HCT116 (cell line): ENCODE measurements at regions not wholly inside any gene's neighbourhood (a gene's known extent, or its start where the extent isn't known, plus 50 kb on each side); places are given as distances from the start of the nearest gene placed in this dataset.

Experiments used
- ATAC-seq: fragments of 200-7000 bp; cut with Tn5 transposase; 2 replicates; pipeline ENCODE4 v1.9.1; 2020; ENCODE audit warnings: mild to moderate bottlenecking, moderate library complexity
- BruUV-seq: library from RNA; stranded (reverse); fragments of 400-500 nt; replicated peaks from 2 replicates; lab custom pipeline; 2021; lab: Mats Ljungman, UMichigan
- CTCF ChIA-PET: fragments of 300-600 bp; sonication (Branson Sonifier 250); formaldehyde crosslinking; loops from one replicate; lab custom pipeline; 2021; ENCODE audit warnings: antibody characterized with exemption; lab: Charles Lee
- POLR2A ChIA-PET: fragments of 300-600, 350-600 bp; sonication (Branson Sonifier 250); formaldehyde crosslinking; loops from one replicate; lab custom pipeline; 2021; ENCODE audit warnings: antibody characterized with exemption; lab: Charles Lee
- RAD21 ChIA-PET, 2 experiments: fragments of 300-600 bp; sonication (Branson Sonifier 250); formaldehyde crosslinking; loops; one replicate each; lab custom pipeline; 2023; ENCODE audit warnings: low total read pairs in 2 of 2; ENCODE audit not compliant: uncharacterized antibody in 2 of 2, unreplicated experiment in 2 of 2, low non-redundant PET in 1 of 2; lab: Charles Lee
- DNase-seq: peaks from one replicate; pipeline ENCODE4 v3.0.0-alpha.2; 2010; ENCODE audit warnings: low read depth, low spot score
- H2AFZ ChIP-seq: fragments of 200-600 bp; shearing (Covaris generic), sonication (generic); 2 replicates; pipeline ENCODE4 v1.6.1; 2017; ENCODE audit warnings: low read depth, mixed run types, mixed read lengths, antibody characterized with exemption, low read length; ENCODE audit not compliant: poor library complexity, severe bottlenecking
- H3K27ac ChIP-seq: 2 replicates; pipeline ENCODE4 v1.5.1; 2012; ENCODE audit warnings: low read depth, low read length
- H3K27me3 ChIP-seq: fragments of 200-600 bp; sonication (generic); 2 replicates; pipeline ENCODE4 v1.6.1; 2016; ENCODE audit warnings: mixed run types, low read length, mixed read lengths; ENCODE audit not compliant: insufficient read depth
- H3K36me3 ChIP-seq, 2 experiments: fragments of 200-500 bp in 1 of 2; fragments of 200-600 bp in 1 of 2; sonication (Bioruptor generic) in 1 of 2; sonication (generic) in 1 of 2; 2 replicates each; pipeline versions ENCODE4 v1.5.1 to v1.6.1; 2014 to 2016; ENCODE audit warnings: low read length in 2 of 2, inconsistent platforms in 1 of 2, mixed read lengths in 1 of 2, mixed run types in 1 of 2; ENCODE audit not compliant: insufficient read depth in 2 of 2, control insufficient read depth in 1 of 2
- H3K4me1 ChIP-seq, 2 experiments: fragments of 200-600 bp in 1 of 2; sonication (generic) in 1 of 2; 2 replicates each; pipeline versions ENCODE4 v1.5.1 to v1.6.1; 2012 to 2017; ENCODE audit warnings: low read length in 2 of 2, inconsistent platforms in 1 of 2, mild to moderate bottlenecking in 1 of 2, mixed read lengths in 1 of 2, mixed run types in 1 of 2, moderate library complexity in 1 of 2; ENCODE audit not compliant: insufficient read depth in 2 of 2, control insufficient read depth in 1 of 2
- H3K4me2 ChIP-seq: fragments of 200-600 bp; sonication (generic); 2 replicates; pipeline ENCODE4 v1.6.1; 2017; ENCODE audit warnings: mixed run types, low read length, mixed read lengths
- H3K4me3 ChIP-seq, 2 experiments: fragments of 200-600 bp in 1 of 2; sonication (generic) in 1 of 2; replicated peaks in 1 of 2; 2 replicates each; pipeline ENCODE4 v1.5.1; 2011 to 2016; ENCODE audit warnings: low read length in 2 of 2, control low read depth in 1 of 2, low read depth in 1 of 2, mild to moderate bottlenecking in 1 of 2, mixed read lengths in 1 of 2, mixed run types in 1 of 2
- H3K79me2 ChIP-seq: fragments of 200-600 bp; sonication (generic); 2 replicates; pipeline ENCODE4 v1.6.1; 2017; ENCODE audit warnings: mild to moderate bottlenecking, mixed run types, low read length, moderate library complexity, mixed read lengths; ENCODE audit not compliant: insufficient read depth
- H3K9ac ChIP-seq: fragments of 200-600 bp; sonication (generic); 2 replicates; pipeline ENCODE4 v1.6.1; 2016; ENCODE audit warnings: low read length, mixed read lengths
- H3K9me2 ChIP-seq: fragments of 200-600 bp; sonication (generic), shearing (Covaris generic); 2 replicates; pipeline ENCODE4 v1.6.1; 2017; ENCODE audit warnings: mixed run types, mild to moderate bottlenecking, moderate library complexity; ENCODE audit not compliant: insufficient read depth
- H3K9me3 ChIP-seq, 2 experiments: fragments of 200-500 bp in 1 of 2; fragments of 200-600 bp in 1 of 2; sonication (Bioruptor generic) in 1 of 2; sonication (generic) in 1 of 2; 2 replicates each; pipeline ENCODE4 v1.6.1; 2014 to 2017; ENCODE audit warnings: low read length in 2 of 2, mixed read lengths in 2 of 2, inconsistent platforms in 1 of 2, low read depth in 1 of 2, mild to moderate bottlenecking in 1 of 2, mixed run types in 1 of 2, moderate library complexity in 1 of 2; ENCODE audit not compliant: control insufficient read depth in 1 of 2, insufficient read depth in 1 of 2
- H4K20me1 ChIP-seq: fragments of 200-600 bp; sonication (generic), shearing (Covaris generic); 2 replicates; pipeline ENCODE4 v1.6.1; 2017; ENCODE audit warnings: mixed run types, mild to moderate bottlenecking, moderate library complexity; ENCODE audit not compliant: insufficient read depth
- CBX3 ChIP-seq: IDR thresholded peaks from 2 replicates; pipeline ENCODE4 v1.6.1; 2012; ENCODE audit warnings: low read depth
- EGR1 ChIP-seq: IDR thresholded peaks from 2 replicates; pipeline ENCODE4 v1.6.1; 2012; ENCODE audit warnings: low read depth
- ELF1 ChIP-seq: IDR thresholded peaks from 2 replicates; pipeline ENCODE4 v1.6.1; 2012; ENCODE audit warnings: low read depth, borderline replicate concordance
- EZH2phosphoT487 ChIP-seq: fragments of 200-600 bp; IDR thresholded peaks from 2 replicates; pipeline ENCODE4 v1.6.1; 2018; ENCODE audit warnings: antibody characterized with exemption, borderline replicate concordance
- JUND ChIP-seq: IDR thresholded peaks from 2 replicates; pipeline ENCODE4 v1.6.1; 2012
- POLR2A ChIP-seq: IDR thresholded peaks from 2 replicates; pipeline ENCODE4 v1.7.0; 2011; ENCODE audit warnings: borderline replicate concordance; ENCODE audit not compliant: insufficient read depth, insufficient read length; ENCODE audit errors: extremely low read depth
- SRF ChIP-seq: IDR thresholded peaks from 2 replicates; pipeline ENCODE4 v1.6.1; 2012; ENCODE audit warnings: low read depth
- ZBTB33 ChIP-seq: IDR thresholded peaks from 2 replicates; pipeline ENCODE4 v1.6.1; 2011; ENCODE audit warnings: mild to moderate bottlenecking, low read length, moderate library complexity; ENCODE audit not compliant: insufficient replicate concordance; ENCODE audit errors: extremely low read depth
- ZFX ChIP-seq: fragments of 450-650 bp; IDR thresholded peaks from 2 replicates; pipeline ENCODE4 v1.6.1; 2017
- intact Hi-C: fragments of 100-400 bp; cut with micrococcal nuclease; formaldehyde crosslinking; loops from 2 replicates; pipeline ENCODE4 v1.10.0; 2022
- TF ChIP-seq, protein P1 (sequence below): IDR thresholded peaks from 2 replicates; pipeline ENCODE4 v1.6.1; 2012
- TF ChIP-seq, protein P2 (sequence below), 3 experiments: fragments of 200-600 bp in 1 of 3; sonication (generic) in 1 of 3; IDR thresholded peaks in 2 of 3; conservative IDR thresholded peaks in 1 of 3; 2 replicates each; pipeline ENCODE4 v1.5.1; 2012 to 2017; ENCODE audit warnings: low read depth in 2 of 3, low read length in 2 of 3, antibody characterized with exemption in 1 of 3, borderline replicate concordance in 1 of 3, control low read depth in 1 of 3, mild to moderate bottlenecking in 1 of 3, mixed read lengths in 1 of 3, mixed run types in 1 of 3, moderate library complexity in 1 of 3; ENCODE audit not compliant: insufficient read depth in 1 of 3

DNA sequence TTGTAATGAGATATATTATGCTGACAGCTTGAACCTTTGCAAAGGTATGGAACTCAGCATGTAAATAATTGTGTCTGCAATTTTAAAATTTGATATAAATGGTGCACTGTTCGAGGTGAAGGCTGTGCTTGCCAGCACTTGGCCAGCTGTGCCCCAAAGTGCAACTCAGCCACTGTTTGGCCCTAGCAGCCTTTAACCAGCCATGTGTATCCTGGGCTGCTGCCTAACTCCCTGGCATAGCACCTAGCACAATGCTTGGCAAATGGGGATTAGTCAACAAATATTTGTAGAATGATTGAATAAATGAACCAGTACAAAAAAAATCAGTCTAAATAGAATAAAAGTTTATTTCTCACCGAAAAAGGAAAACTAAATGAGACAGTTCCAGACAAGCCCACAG is 83.8 kb upstream of the ZIC3 start:
- POLR2A ChIA-PET = no interaction called here
- DNase-seq = no peak
- Histone ChIP-seq H2AFZ (no peak overlapping the region), H3K79me2 (no peaks in the 10 kb centered on the region), H3K4me1 (no peaks in the 10 kb centered on the region), H3K9me2 (no peaks in the 10 kb centered on the region), H4K20me1 (no peaks in the 10 kb centered on the region), H3K4me3 (no peak overlapping the region), H3K4me2 (no peak overlapping the region), H3K36me3 (no peaks in the 10 kb centered on the region), H3K27ac (no peak overlapping the region), H3K27me3 (no peaks in the 10 kb centered on the region), H3K9ac (no peak overlapping the region), H3K9me3 (no peaks in the 10 kb centered on the region)
- no peak for ATAC-seq
- BruUV-seq = no TSS peak
- CTCF ChIA-PET = no interaction called here
- intact Hi-C loops = no loop called here
- TF ChIP-seq SRF (no peak), EZH2phosphoT487 (no peak), ELF1 (no peak), CBX3 (no peak), ZBTB33 (no peak), ZFX (no peak), JUND (no peak), POLR2A (no peak), EGR1 (no peak)
- TF ChIP-seq, protein P1, sequence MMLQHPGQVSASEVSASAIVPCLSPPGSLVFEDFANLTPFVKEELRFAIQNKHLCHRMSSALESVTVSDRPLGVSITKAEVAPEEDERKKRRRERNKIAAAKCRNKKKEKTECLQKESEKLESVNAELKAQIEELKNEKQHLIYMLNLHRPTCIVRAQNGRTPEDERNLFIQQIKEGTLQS = no peak
- TF ChIP-seq, protein P2, sequence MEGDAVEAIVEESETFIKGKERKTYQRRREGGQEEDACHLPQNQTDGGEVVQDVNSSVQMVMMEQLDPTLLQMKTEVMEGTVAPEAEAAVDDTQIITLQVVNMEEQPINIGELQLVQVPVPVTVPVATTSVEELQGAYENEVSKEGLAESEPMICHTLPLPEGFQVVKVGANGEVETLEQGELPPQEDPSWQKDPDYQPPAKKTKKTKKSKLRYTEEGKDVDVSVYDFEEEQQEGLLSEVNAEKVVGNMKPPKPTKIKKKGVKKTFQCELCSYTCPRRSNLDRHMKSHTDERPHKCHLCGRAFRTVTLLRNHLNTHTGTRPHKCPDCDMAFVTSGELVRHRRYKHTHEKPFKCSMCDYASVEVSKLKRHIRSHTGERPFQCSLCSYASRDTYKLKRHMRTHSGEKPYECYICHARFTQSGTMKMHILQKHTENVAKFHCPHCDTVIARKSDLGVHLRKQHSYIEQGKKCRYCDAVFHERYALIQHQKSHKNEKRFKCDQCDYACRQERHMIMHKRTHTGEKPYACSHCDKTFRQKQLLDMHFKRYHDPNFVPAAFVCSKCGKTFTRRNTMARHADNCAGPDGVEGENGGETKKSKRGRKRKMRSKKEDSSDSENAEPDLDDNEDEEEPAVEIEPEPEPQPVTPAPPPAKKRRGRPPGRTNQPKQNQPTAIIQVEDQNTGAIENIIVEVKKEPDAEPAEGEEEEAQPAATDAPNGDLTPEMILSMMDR (IDR thresholded peaks at IDR 0.05 in 2 of 3, conservative IDR thresholded peaks at IDR 0.05 in 1 of 3; ENCODE audit: borderline replicate concordance in 1 of 3, insufficient read depth in 1 of 3, low read depth in 2 of 3, low read length in 2 of 3) = no peak
- RAD21 ChIA-PET = no interaction called here
